ENCODE measurements at regions not wholly inside any gene's neighbourhood (a gene's known extent, or its start where the extent isn't known, plus 50 kb on each side); places are given as distances from the start of the nearest gene placed in this dataset.

DNA sequence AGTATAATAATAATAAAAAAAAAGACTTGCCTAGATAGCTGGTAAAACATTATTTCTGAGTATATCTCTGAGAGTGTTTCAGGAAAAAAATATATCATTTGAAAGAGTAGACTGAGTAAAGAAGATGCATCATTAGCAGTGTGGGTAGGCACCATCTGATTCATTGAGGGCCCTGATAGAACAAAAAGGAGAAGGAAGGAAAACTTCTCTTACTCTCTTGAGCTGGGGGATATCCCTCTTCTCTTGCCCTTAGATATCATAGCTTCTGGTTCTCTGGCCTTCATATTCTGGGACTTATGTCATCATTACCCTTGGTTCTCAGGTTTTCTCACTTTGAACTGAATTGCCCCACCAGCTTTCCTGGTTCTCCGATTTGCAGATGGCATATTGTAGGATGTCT lies 177.6 kb upstream of the EDNRB start:
- TF ChIP-seq, protein P1, sequence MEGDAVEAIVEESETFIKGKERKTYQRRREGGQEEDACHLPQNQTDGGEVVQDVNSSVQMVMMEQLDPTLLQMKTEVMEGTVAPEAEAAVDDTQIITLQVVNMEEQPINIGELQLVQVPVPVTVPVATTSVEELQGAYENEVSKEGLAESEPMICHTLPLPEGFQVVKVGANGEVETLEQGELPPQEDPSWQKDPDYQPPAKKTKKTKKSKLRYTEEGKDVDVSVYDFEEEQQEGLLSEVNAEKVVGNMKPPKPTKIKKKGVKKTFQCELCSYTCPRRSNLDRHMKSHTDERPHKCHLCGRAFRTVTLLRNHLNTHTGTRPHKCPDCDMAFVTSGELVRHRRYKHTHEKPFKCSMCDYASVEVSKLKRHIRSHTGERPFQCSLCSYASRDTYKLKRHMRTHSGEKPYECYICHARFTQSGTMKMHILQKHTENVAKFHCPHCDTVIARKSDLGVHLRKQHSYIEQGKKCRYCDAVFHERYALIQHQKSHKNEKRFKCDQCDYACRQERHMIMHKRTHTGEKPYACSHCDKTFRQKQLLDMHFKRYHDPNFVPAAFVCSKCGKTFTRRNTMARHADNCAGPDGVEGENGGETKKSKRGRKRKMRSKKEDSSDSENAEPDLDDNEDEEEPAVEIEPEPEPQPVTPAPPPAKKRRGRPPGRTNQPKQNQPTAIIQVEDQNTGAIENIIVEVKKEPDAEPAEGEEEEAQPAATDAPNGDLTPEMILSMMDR (conservative IDR thresholded peaks at IDR 0.05 in 1 of 2, IDR thresholded peaks at IDR 0.05 in 1 of 2; ENCODE audit: low read depth in 1 of 2, low read length in 2 of 2), result no peak
- TF ChIP-seq EZH2 (IDR thresholded peaks at IDR 0.05; ENCODE audit: low read length, missing control alignments), result no peak

Measured in fibroblast of lung (primary cell).